GM12891 (cell line): ENCODE measurements at regions not wholly inside any gene's neighbourhood (a gene's known extent, or its start where the extent isn't known, plus 50 kb on each side); places are given as distances from the start of the nearest gene placed in this dataset.

Source experiments
- POLR2A ChIP-seq: IDR thresholded peaks from 2 replicates; pipeline ENCODE4 v1.6.1; 2011; ENCODE audit warnings: low read depth, low read length, control low read depth
- POLR2AphosphoS5 ChIP-seq: IDR thresholded peaks from 2 replicates; pipeline ENCODE4 v1.6.1; 2011; ENCODE audit warnings: low read depth, low read length, control low read depth
- SPI1 ChIP-seq: IDR thresholded peaks from 2 replicates; pipeline ENCODE4 v1.6.1; 2011; ENCODE audit warnings: low read depth, low read length, control low read depth
- TAF1 ChIP-seq: IDR thresholded peaks from 2 replicates; pipeline ENCODE4 v1.6.1; 2011; ENCODE audit warnings: low read depth, low read length, control low read depth

- TF ChIP-seq POLR2A (no peak), POLR2AphosphoS5 (no peak), SPI1 (no peak), TAF1 (no peak)
These were observed 325.0 kb downstream of the PDHA2 start for GRCh38 chr4:96164814-96165351.
